Activated naive CD4-positive, alpha-beta T cell treated with anti-CD3 and anti-CD28 coated beads for 36 hours (primary cell): ENCODE measurements at regions not wholly inside any gene's neighbourhood (a gene's known extent, or its start where the extent isn't known, plus 50 kb on each side); places are given as distances from the start of the nearest gene placed in this dataset.

Experiments
- CTCF ChIA-PET: fragments of 350-600 bp; sonication (Branson Sonifier 250); formaldehyde crosslinking; loops from one replicate; lab custom pipeline; 2021; ENCODE audit warnings: antibody characterized with exemption; lab: Charles Lee
- DNase-seq: peaks from one replicate; pipeline ENCODE4 v3.0.0-alpha.2; 2020
- H3K27ac Mint-ChIP-seq: one replicate; pipeline ENCODE4 v1.8.0; 2021; ENCODE audit warnings: mild to moderate bottlenecking, mixed read lengths
- H3K27me3 Mint-ChIP-seq: one replicate; pipeline ENCODE4 v1.8.0; 2021; ENCODE audit warnings: low read depth, mixed read lengths
- H3K36me3 Mint-ChIP-seq: one replicate; pipeline ENCODE4 v1.8.0; 2021; ENCODE audit warnings: low read depth, mixed read lengths
- H3K4me1 Mint-ChIP-seq: one replicate; pipeline ENCODE4 v1.8.0; 2021; ENCODE audit warnings: low read depth, mixed read lengths
- H3K4me3 Mint-ChIP-seq: one replicate; pipeline ENCODE4 v1.8.0; 2021; ENCODE audit warnings: mild to moderate bottlenecking, moderate library complexity, mixed read lengths
- H3K9me3 Mint-ChIP-seq: one replicate; pipeline ENCODE4 v1.8.0; 2021; ENCODE audit warnings: mixed read lengths
- intact Hi-C: fragments of 100-400 bp; cut with micrococcal nuclease; formaldehyde crosslinking; loops from one replicate; pipeline ENCODE4 v1.15.1; 2023

DNA sequence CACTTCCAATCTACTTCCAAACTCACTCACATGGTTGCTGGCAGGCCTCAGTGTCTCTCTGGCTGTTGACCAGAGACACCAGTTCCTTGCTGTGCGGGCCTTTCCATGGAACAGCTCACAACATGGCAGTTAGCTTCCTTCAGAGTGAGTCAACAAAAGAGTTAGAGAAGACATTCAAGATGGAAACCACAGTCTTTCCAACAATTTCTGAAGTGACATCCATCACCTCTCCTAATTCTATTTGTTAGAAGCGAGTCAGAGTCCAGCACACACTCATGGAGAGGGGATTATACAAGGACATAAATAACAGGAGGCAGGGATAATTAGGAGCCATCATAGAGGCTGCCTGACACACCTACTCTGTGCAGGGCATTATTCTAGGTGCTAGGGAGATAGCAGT, 62.5 kb upstream of the TMEM164 start:
- H3K27me3 Mint-ChIP-seq, result no peaks in the 10 kb centered on the region
- no peaks in the 10 kb centered on the region for H3K9me3 Mint-ChIP-seq
- no peak overlapping the region for H3K27ac Mint-ChIP-seq
- H3K36me3 Mint-ChIP-seq, result no peaks in the 10 kb centered on the region
- H3K4me1 Mint-ChIP-seq, result no peaks in the 10 kb centered on the region
- intact Hi-C loops, result no loop called here
- DNase-seq, result no peak
- CTCF ChIA-PET, result no interaction called here
- no peak overlapping the region for H3K4me3 Mint-ChIP-seq

DNA sequence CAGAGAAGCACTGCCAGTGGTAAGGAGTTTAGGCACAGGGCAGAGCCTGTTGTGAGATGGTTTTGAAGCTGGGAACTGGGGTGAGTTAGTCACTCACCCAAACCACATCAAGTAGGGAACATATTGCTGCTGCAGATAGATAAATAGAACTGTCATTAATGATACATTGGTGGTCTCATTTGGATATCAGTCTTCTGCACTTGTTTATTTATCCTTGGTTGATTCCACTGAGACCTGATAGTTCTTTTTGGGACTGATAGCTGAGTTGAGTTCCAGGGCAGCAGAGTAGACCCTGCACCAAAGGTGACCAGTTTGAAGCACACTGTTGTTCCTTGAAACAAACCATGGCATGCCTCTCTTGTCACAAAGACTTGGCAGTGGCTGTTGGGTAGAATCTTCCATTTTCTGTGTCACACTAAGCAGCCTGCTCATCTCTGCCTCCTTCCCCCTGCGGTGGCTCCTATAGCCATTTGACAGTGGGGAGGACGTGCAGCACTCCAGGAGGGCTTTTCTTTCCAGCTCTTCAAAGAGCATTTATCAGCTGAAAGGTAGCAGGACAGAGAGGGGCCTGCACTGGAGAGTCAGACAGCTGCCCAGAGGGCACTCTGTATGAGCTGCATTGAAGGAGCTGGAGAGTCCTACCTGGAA, 59.7 kb upstream of the TMEM164 start:
- Mint-ChIP-seq H3K27me3 (no peaks in the 10 kb centered on the region), H3K27ac (no peak overlapping the region), H3K36me3 (no peaks in the 10 kb centered on the region), H3K4me1 (no peaks in the 10 kb centered on the region), H3K9me3 (no peaks in the 10 kb centered on the region), H3K4me3 (no peak overlapping the region)
- intact Hi-C loops, result no loop called here
- CTCF ChIA-PET, result no interaction called here
- DNase-seq, result no peak

DNA sequence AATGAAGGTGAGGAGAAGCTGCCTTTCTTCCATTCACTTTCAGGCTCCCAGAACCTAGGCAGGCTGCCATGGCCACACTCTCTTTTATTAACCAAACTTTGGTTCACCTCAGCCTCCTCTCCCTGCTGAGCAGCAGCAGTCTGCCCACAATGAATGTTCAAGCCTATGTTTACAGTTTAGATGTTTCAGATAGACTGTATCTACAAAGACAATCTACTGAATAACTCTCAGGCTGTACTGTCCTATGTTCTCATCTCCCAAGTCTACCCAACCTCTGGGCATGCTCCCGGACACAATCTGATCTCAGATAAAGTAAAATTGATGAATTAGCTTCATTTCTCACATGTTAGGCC, 59.2 kb upstream of the TMEM164 start:
- CTCF ChIA-PET, result no interaction called here
- Mint-ChIP-seq H3K4me1 (no peaks in the 10 kb centered on the region), H3K9me3 (no peaks in the 10 kb centered on the region), H3K36me3 (no peaks in the 10 kb centered on the region), H3K27ac (no peak overlapping the region), H3K4me3 (no peak overlapping the region), H3K27me3 (no peaks in the 10 kb centered on the region)
- DNase-seq, result no peak
- intact Hi-C loops, result no loop called here

DNA sequence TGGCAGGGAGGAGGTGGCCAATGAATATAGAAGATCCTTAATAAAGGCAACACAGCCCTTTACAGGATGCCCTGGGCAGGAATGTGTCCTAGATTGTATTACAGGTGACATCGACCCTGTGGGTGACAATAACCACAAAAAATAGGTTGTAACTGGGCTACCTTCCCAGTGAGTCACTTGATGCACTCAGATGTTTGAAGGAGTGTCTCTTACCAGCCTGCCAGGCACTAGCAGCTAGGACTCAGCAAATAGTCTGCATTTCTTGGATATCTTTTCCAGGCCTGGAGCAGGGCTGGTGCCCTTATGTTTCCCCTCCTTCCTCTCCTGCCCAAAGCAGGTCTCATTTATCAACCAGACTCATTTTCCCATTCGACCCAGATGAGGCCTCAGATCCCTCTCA, 50.9 kb upstream of the TMEM164 start:
- Mint-ChIP-seq H3K4me1 (peaks cover 2% of the 10 kb centered on the region), H3K9me3 (no peaks in the 10 kb centered on the region), H3K4me3 (no peak overlapping the region), H3K27me3 (no peaks in the 10 kb centered on the region), H3K36me3 (no peaks in the 10 kb centered on the region), H3K27ac (no peak overlapping the region)
- DNase-seq, result no peak
- intact Hi-C loops, result no loop called here
- CTCF ChIA-PET, result no interaction called here

DNA sequence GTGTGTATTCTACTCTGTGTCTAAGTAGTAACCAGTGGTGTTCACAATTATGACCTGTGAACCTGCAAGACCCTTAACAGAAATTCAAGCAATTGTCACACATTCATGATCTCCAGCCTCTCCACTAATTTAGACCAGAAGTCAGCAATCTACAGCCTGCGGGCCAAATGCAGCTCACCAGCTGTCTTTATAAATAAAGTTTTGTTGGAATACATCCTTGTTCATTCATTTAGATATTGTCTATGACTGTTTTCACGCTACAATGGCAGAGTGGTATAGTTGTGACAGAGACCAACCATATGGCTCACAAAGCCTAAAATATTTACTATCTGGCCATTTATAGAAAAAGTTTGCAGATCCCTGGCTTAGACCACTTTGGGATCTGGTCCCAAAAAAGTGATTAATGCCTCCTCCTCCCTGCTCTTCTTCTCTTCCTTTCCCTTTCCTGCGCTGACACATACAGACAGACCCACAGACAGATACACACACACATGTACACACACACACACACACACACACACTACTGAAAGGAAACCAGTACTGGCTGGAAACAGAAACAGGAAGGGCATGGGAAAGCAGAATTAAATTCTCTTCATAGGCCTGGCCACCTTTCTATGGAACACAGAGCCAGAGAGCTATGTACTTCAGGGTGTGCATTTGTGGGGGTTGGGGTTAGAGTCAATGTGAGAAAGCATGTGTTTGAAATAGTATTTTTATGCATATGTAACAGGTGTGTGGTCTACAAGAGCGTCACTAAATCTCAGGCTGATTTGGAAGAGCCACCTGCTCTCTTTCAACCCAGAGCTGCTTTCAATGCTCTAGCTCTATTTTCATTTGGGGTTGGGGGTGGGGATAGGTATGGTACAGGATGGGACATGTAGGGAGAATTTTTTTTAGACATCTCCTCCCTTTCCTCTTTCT, 49.7 kb upstream of the TMEM164 start:
- intact Hi-C loops, result no loop called here
- Mint-ChIP-seq H3K36me3 (no peaks in the 10 kb centered on the region), H3K4me1 (peaks cover 2% of the 10 kb centered on the region), H3K9me3 (no peaks in the 10 kb centered on the region), H3K27ac (no peak overlapping the region), H3K4me3 (no peak overlapping the region), H3K27me3 (no peaks in the 10 kb centered on the region)
- DNase-seq, result no peak
- CTCF ChIA-PET, result interaction anchor here (0.6 to 0.7 kb wide), 3 partner anchors 419 to 1034 kb away, joined by 3 to 4 read pairs (median 3); no protein-coding TSS in a partner anchor
